Cerebellar cortex (tissue), 1 donor: ENCODE measurements at regions not wholly inside any gene's neighbourhood (a gene's known extent, or its start where the extent isn't known, plus 50 kb on each side); places are given as distances from the start of the nearest gene placed in this dataset.

ENCODE experiments used
- DNase-seq: peaks from one replicate; pipeline ENCODE4 v3.0.0-alpha.2; 2015; ENCODE audit warnings: low spot score

DNA sequence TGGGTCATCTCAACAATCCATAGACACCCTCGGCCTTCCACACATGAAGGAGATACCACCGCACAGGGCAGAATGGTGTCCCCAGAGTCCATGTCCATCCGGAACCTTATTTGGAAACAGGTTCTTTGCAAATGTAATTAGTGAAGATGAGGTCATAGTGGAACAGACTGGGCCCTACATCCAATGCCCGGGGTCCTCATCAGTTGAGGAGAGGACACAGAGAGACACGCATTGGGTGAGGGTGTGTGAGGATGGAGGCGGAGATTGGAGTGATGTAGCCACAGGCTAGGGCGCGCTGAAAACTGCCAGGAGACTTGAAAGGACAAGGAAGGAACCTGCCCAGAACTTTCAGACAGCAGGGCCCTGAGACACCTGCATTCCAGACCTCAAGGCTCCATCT is 169.4 kb downstream of the ENGASE start:
- no peak for DNase-seq

DNA sequence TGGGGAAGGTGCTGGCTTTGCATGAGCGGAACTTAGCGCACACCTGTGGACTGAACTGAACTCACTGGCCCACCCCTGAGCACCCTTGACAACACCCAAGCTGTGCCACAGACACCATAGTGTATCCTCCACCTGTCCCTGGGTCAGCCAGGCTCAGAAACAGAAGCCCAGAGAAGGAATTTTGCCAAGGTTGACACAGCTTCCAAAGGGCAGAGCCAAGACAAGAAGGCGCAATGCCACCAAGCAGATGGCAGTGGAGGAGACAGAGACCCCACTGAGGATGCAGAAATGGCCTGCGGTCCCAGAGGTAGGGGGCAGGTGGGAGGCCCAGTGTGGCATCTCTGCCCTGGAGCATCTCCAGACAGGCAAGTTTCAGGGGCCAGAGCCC is 169.0 kb downstream of the ENGASE start:
- DNase-seq, result peak; percentile 95

DNA sequence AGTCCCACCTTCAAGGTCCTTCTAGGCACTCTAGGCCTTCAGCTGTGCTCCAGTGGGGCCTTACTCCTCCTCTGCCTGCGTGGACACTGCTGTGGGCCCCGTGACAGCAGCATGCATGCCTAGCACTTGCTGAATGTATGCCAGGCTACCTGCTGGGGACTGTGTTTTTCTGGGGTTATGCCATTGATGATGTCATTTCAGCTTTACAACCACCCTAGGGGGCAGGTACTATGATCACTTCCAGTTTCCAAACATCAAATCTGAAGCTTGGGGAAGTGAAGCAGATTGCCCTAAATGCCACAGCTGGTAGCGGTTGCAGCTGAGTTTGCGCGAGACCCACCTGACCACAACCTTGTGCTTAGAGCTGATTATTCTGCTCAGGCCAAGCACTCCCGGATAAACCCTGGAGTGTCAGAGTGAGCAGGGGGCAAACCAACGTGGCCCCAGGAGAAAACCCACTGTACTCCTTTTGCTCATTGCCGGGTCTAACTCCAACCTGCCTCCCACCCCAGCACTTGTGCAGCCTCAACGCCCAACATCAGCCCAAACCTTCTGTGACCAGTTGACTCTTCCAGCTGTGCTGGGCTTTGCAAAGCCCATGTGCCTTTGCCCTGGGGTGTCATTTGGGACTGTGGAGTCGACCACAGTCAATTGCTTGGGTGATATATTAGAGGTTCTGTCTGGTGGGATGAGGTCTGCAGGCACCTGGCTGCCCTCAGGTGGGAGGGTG is 168.4 kb downstream of the ENGASE start:
- no peak for DNase-seq

DNA sequence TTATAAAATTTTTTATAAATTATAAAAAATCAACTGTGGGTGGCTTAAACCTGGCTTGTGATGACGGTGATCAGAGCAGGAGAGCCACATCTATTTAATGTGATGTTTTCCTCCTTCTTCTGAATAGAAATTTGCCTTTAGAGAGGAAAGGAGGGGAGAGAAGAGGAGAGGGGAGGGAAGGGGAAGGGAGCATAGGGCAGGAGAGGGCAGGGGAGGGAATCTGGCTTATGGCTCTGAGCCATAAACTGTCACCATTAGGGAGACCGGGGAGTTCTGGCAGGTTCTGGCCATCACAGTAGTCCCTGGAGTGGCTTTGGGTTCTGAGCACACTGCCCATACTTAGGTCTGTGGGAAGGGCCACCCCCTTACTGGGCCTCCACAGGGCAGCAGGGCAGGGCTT is 167.8 kb downstream of the ENGASE start:
- DNase-seq, result no peak

DNA sequence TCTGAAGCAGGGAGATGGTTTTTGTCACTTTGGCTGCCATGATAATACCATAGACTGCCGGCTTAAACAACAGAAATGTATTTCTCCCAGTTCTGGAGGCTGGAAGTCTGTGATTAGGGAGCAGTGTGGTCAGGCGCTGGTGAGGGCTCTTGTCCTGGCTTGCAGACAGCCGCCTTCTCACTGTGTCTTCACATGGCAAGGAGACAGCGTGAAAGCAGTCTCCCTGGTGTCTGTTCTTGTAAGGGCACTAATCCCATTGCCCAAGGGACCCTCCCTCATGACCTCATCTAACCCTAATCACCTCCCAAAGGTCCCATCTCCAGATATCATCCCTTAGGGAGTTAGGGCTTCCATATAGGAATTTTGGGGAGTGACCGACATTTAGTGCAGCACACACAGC is 167.0 kb downstream of the ENGASE start:
- no peak for DNase-seq

DNA sequence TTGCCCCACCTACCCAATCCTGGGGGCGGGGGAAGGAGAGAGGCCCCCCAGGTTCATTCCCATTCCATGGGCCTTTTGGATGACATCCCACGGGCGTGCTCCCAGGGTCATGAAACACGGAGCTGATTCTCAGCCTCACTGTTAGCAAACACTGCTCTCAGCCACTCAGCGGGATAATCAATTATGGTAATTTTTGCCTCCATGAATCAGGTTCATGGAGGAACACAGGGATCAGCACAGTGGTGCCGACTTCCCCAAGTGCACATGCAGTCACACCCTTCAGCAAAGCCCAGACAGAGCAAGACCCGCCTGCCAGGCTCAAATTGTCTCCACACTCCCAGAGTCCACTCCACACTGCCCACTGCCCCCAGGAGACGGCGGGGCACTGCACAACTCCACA is 164.6 kb downstream of the ENGASE start:
- DNase-seq, result no peak

DNA sequence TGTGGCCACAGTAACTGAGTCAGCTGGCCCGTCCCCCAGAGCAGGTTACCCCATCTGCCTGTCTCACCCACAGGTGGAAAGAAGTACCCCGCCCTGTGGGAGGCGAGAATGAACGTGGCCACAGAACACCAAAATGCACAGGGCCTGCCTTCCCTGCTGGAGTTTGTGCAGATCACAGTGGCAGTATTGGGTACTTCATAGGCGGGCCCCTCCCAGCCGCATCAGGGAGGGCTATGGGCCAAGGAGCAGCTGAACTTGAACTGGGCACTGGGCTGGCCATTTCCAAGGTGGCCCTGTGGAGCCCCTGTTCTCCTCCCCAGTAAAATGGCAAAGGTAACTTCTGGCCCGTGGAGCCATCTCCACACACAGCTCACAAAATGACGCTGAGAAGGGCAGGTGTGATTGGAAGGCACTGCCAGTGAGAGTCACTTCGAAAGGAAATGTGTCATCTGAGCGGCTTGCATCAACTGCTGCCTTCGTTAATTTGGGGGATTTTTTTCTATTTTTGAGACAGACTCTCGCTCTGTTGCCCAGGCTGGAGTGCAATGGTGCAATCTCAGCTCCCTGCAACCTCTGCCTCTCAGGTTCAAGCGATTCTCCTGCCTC is 162.9 kb downstream of the ENGASE start:
- no peak for DNase-seq

DNA sequence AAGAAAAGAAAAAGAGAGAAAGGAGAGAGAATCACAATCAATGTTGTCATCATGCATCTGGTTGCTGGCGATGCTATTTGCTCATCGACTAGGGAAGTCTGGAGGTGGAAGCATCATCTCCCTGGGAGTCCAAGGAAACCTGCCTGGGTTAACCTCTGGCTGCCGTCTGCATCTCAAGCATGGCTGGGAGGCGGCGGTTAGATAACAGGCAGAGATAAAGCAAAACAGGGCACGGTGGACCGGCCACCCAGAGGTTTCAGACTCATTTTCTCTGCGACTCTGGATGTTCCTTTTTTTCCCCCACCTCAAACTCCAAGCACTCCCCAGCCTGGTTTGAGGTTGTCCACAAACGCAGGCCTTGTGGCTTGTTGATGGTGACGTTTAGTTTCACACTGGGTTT is 161.2 kb downstream of the ENGASE start:
- DNase-seq, result no peak

DNA sequence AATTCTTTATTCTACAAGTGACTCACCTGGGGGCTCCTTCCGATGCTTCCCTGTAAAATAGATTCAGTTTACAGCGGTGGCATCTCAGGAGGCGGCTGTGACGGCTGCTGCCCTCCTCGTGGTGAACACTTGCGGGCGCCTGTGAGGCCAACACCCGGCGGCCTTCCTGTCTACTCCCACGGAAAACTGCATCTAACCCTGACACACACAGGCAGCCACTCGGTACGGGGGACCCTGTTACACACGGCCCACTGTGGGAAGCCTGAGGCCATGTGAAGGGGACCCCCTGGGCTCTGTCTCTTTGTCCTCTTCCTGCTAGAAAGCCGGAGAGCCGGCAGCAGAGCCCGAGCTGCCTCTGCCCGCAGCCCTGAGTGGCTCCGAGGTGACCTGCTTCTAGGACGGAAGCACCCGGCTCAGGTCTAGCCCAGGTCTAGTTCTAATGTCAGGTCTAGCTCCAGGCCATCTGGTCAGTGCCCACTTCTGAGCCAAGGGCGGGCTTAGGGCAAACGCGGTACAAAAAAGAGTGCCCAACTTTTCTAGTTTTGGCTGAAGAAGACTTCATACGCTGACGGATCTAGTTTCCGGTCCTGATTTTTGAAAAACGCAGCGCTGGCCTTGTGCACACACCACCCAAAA is 159.4 kb downstream of the ENGASE start:
- DNase-seq, result peak; percentile 56

- no peak for DNase-seq
These were observed 158.3 kb downstream of the ENGASE start for GRCh38 chr17:79232957-79233356.

GRCh38 chr17:79231766-79232287 is 157.2 kb downstream of the ENGASE start:
- no peak for DNase-seq

DNA sequence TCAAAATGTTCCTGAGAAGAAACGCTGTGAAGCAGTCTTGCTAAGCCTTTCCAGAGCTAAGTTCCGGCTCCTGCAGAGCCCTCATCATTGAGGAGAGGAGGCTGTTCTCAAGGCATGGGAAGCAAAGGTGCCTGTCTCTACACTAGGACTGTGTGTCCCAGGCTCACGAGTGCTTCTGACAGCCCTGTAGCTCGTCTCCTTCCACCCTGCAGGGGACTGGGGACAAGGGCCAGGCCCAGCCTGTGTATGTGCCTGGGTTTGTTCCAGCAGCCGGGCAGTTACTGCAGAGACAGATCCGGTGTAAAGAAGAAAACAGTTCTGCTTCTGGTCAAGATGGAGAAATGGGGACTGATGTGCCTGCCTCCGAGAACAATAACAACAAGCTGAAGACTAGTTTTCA is 156.0 kb downstream of the ENGASE start:
- peak; percentile 89 for DNase-seq

DNA sequence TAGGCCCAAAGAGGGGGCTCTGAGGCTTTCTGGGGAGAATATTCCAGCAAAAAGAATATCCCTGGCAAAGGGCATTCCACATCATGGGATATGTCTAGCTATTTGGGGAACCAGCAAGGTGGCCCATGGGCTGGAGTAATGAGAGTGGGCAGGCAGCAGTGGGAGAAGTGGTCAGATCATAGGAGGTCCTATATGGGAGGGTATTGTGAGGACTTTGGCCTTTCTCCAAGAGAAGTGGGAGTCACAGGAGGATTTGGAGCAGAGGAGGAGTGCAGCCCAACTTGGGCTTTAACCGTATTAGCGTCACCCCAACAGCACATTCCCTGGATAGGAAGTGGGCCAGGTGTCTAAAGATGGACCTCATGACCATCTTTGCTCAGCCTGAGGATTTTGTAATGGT is 151.4 kb downstream of the ENGASE start:
- DNase-seq, result no peak

- DNase-seq, result no peak
These were observed 150.3 kb downstream of the ENGASE start for GRCh38 chr17:79224903-79225302.

GRCh38 chr17:79224476-79224875 is 149.9 kb downstream of the ENGASE start:
- no peak for DNase-seq

DNA sequence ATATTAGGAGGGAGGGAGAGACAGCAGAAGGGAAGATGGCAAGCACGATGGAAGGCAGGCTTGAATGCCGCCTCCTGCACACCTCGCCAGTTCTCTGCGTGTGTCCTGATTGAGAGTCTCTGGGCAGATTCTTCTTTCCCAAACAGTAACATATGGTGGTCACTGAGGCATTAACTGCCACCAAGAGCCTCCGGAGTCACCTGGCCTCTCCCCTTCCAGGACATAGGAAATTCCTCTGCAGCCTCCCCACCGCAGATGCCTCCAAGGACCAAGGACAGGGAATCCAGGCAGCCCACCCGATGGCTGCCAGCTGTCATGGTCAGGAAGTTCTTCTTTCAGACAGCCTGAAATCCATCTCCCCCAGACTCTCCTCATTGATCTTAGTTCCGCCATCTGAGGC is 149.3 kb downstream of the ENGASE start:
- peak; percentile 96 for DNase-seq

DNA sequence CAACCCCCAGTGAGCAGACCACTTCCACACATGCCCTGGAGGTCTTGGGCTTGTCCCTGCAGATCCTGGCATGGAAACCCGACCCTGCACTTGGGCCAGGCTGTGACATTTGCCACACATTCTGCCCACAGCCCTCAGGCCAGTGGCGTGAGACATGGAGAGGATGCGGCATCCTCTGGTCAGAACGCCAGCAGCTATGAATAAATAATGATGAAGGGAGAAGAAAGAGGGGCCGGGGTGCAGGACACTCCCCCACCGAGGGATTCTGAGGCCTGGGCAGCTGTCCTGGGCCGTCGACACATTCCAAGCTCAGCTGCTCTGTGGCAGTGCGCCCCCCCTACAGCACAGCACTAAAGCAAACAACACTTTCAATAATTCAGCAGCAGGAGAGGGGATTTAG is 148.8 kb downstream of the ENGASE start:
- no peak for DNase-seq

DNA sequence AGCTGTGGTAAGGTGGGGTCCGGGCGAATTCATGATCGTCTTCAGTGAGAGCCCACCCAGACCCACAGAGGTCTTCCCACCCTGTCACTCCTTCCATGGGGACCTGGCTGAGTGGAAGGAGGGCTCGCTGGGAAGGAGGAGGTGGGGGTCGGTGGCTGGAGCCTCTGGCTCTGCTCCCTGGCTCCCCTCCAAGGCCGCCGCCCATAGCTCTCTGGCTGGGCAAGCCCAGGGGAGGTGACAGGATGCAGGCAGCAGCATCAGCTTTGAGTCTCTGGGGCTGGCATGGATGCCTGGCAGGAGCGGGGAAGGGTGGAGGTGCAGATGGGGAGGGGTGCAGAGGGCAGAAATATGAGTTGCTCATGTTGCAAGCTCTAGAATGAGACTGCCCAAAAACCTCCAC is 147.0 kb downstream of the ENGASE start:
- DNase-seq, result no peak

DNA sequence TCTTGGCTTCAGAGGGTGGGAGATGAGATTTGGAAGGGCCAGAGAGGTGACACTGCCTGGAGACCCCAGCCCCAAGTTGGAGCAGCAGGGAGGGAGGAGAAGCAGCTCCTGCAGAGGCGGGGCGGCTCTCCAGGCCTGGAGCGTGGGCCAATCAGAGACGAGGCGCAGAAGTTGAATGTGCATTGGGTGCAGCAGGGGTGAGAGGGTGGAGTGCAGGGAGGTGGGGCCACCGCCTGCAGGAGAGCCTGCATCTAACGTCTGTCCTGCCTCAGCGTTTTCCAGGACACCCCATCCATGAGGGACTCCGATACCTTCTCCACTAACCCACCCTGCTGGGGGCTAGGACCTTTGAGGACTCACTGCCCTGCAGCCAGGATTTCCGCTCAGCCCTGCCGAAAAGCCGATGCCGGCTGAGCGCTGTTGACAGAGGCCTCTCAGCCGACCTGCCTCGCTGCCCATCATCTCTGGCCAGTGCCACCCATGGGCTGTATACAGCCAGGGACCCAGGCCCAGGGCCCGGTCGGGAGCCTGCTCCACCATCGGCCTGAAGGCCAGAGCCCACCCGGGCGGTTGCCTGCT is 146.2 kb downstream of the ENGASE start:
- no peak for DNase-seq

- no peak for DNase-seq
These were observed 145.6 kb downstream of the ENGASE start for GRCh38 chr17:79220201-79220712.

GRCh38 chr17:79219208-79219935 is 144.7 kb downstream of the ENGASE start:
- no peak for DNase-seq

DNA sequence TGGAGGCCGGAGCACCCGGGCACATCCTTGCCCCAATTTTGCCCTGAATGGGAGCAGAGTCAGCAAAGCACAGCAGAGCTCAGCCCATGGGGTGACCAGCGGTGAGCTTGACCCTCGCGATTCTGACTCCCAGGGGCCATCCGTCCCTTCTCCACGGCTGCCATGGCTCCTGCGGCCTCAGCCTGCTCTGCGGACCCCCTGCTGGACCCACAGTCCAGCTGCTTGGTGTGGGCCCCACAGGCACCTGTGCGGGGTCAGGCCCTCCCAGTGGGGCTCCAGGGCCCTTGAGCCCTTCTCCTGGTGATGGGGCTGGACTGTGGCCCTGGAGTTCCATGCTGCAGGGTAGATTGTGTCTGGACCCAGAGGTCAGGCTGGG is 144.2 kb downstream of the ENGASE start:
- no peak for DNase-seq
